Karpas-422 (cell line): ENCODE measurements at regions not wholly inside any gene's neighbourhood (a gene's known extent, or its start where the extent isn't known, plus 50 kb on each side); places are given as distances from the start of the nearest gene placed in this dataset.

Experiments used
- DNase-seq: peaks from one replicate; pipeline ENCODE4 v3.0.0-alpha.2; 2015
- H2AFZ ChIP-seq: fragments of 200-600 bp; sonication (generic); 2 replicates; pipeline ENCODE4 v1.6.1; 2014; ENCODE audit warnings: antibody characterized with exemption, low read length, mixed read lengths
- H3K27ac ChIP-seq: fragments of 200-600 bp; sonication (generic); 2 replicates; pipeline ENCODE4 v1.5.1; 2014; ENCODE audit warnings: mild to moderate bottlenecking, low read length, moderate library complexity
- H3K27me3 ChIP-seq: fragments of 200-600 bp; sonication (generic); 2 replicates; pipeline ENCODE4 v1.6.1; 2014; ENCODE audit warnings: low read length, mixed read lengths
- H3K36me3 ChIP-seq: fragments of 200-600 bp; sonication (generic); 2 replicates; pipeline ENCODE4 v1.6.1; 2014; ENCODE audit warnings: low read length, mixed read lengths; ENCODE audit not compliant: insufficient read depth
- H3K4me1 ChIP-seq: fragments of 200-600 bp; sonication (generic); 2 replicates; pipeline ENCODE4 v1.6.1; 2014; ENCODE audit warnings: mild to moderate bottlenecking, low read length, mixed read lengths
- H3K4me2 ChIP-seq: fragments of 200-600 bp; sonication (generic); 2 replicates; pipeline ENCODE4 v1.6.1; 2014; ENCODE audit warnings: low read length, low read depth, mild to moderate bottlenecking; ENCODE audit not compliant: poor library complexity, severe bottlenecking
- H3K4me3 ChIP-seq: fragments of 200-600 bp; sonication (generic); 2 replicates; pipeline ENCODE4 v1.5.1; 2014; ENCODE audit warnings: mild to moderate bottlenecking, antibody characterized with exemption, low read length, mixed read lengths
- H3K79me2 ChIP-seq: fragments of 200-600 bp; sonication (generic); 2 replicates; pipeline ENCODE4 v1.6.1; 2014; ENCODE audit warnings: mild to moderate bottlenecking, low read length, mixed read lengths
- H3K9ac ChIP-seq: fragments of 200-600 bp; sonication (generic); 2 replicates; pipeline ENCODE4 v1.6.0; 2014; ENCODE audit warnings: low read length
- H3K9me2 ChIP-seq: fragments of 200-600 bp; sonication (generic), shearing (Covaris generic); replicated peaks from 2 replicates; pipeline ENCODE4 v1.6.0; 2014; ENCODE audit warnings: mild to moderate bottlenecking, low read length, moderate library complexity; ENCODE audit not compliant: insufficient read depth
- H3K9me3 ChIP-seq: fragments of 300-700, 200-600 bp; sonication (generic); 2 replicates; pipeline ENCODE4 v1.6.1; 2014; ENCODE audit warnings: low read length, mixed read lengths
- H4K20me1 ChIP-seq: fragments of 200-600 bp; sonication (generic); 2 replicates; pipeline ENCODE4 v1.6.1; 2014; ENCODE audit warnings: mild to moderate bottlenecking, antibody characterized with exemption, low read length, low read depth; ENCODE audit not compliant: insufficient read depth

DNA sequence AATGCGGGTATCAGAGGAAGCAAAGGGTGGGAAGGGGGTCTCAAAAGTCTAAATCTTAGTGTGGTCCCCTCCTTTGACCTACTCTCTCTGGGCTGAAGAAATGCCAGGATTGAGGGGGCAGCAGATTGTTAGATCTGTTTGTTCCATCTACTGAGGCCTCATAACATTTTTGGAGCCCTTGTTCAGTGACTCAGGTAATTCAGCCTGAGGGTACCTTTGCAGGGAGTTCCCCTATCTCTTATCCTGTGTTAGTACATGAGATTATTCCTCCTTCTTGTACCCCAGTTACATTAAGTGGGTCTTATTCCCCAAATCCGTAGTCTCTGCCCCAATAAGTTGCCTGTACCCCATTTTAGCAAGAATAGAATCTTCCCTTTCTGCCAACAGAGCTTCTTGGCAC, 79.0 kb downstream of the RTL9 start:
- no peak overlapping the region for H3K4me3 ChIP-seq
- no peaks in the 10 kb centered on the region for H4K20me1 ChIP-seq
- H3K79me2 ChIP-seq: no peaks in the 10 kb centered on the region
- H2AFZ ChIP-seq: no peak overlapping the region
- no peak overlapping the region for H3K4me2 ChIP-seq
- no peaks in the 10 kb centered on the region for H3K36me3 ChIP-seq
- no peak overlapping the region for H3K27ac ChIP-seq
- DNase-seq: no peak
- H3K4me1 ChIP-seq: no peaks in the 10 kb centered on the region
- no peaks in the 10 kb centered on the region for H3K27me3 ChIP-seq
- H3K9ac ChIP-seq: no peak overlapping the region
- H3K9me3 ChIP-seq: no peaks in the 10 kb centered on the region
- H3K9me2 ChIP-seq: no peaks in the 10 kb centered on the region

DNA sequence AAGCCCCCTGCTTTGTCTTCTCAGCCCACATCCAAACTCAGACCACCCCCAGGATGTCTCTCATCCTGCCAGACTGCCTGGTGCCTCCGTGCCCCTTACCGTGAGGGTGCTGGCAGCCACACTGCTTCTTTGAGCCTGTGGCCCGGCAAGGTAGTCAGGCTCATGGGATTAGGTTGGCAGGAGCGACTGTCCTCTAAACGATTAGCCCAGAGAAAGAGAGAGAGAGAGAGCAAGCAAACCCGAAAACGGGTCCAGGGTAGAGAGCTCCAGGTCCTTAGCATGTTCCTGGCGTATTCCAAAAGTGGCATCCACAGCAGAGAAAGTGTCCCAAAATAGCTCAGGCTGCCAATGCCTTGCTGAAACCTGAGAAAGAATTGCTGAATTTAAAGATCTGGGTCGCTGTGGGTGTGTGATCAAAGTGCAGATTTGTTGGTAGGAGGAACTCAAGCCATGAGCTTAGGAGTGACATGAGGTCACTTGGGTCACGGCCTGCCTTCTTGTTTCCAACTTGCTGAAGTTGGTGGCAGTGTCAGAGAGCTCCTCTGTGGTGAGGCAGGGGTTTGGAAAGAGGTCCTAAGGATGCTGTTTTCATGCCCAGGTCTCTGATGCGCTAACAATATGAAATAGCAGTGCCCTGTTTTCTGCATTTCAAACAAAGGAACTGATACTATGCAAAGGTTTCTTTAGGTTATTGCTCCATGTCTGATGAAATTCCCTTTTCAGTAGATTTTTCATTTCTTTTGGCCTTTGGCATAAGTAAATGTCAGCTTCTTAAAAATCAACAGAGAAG, 81.6 kb downstream of the RTL9 start:
- Histone ChIP-seq H3K27me3 (no peaks in the 10 kb centered on the region), H2AFZ (no peak overlapping the region), H3K36me3 (no peaks in the 10 kb centered on the region), H3K4me1 (no peaks in the 10 kb centered on the region), H3K27ac (no peak overlapping the region), H4K20me1 (no peaks in the 10 kb centered on the region), H3K79me2 (no peaks in the 10 kb centered on the region), H3K4me2 (no peak overlapping the region), H3K4me3 (no peak overlapping the region), H3K9me2 (no peaks in the 10 kb centered on the region), H3K9me3 (no peaks in the 10 kb centered on the region), H3K9ac (no peak overlapping the region)
- no peak for DNase-seq

DNA sequence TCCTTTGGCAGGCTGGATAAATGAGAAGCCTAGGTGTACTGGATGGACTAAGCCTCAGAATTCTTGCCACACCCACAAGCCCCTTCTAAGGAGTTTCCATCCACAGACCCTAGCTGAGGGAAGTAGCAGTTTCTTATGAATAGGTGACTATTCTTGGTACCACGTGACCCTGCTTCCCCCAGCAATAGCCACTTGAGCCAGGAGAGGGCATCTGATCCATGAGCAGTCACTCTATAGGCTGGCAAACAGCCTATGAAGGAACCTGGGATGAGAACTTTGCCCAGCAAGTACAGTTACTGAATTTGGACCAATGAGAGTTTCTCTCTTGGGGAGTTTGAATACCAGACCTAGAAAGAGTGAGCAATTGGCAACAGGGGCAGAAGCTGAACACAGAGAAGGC, 84.0 kb downstream of the RTL9 start:
- Histone ChIP-seq H2AFZ (no peak overlapping the region), H3K9ac (no peak overlapping the region), H3K9me2 (no peaks in the 10 kb centered on the region), H3K4me1 (no peaks in the 10 kb centered on the region), H3K4me2 (no peak overlapping the region), H4K20me1 (no peaks in the 10 kb centered on the region), H3K27ac (no peak overlapping the region), H3K9me3 (no peaks in the 10 kb centered on the region), H3K27me3 (no peaks in the 10 kb centered on the region), H3K36me3 (no peaks in the 10 kb centered on the region), H3K79me2 (no peaks in the 10 kb centered on the region), H3K4me3 (no peak overlapping the region)
- peak; percentile 71 for DNase-seq

DNA sequence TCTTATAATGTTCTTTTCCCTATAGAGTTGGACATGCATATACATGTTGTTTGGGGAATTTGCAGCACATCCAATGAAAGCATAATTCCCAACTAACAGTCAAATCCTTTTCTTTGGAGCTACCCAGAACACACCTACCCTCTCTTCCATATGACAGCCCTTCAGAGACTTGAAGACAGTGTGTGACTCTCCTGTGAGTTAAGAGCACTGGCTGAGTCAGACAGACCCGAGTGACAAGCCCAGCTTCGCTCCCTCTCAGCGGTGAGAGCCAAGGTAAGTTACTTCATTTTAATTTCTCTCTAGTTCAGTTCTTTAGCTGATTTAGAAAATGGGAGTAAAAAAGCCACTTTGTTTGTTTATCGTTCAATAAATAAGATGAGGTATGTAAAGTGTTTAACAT, 86.3 kb downstream of the RTL9 start:
- Histone ChIP-seq H3K9me3 (no peaks in the 10 kb centered on the region), H3K36me3 (no peaks in the 10 kb centered on the region), H3K9ac (no peak overlapping the region), H3K4me3 (no peak overlapping the region), H3K27me3 (no peaks in the 10 kb centered on the region), H3K4me1 (no peaks in the 10 kb centered on the region), H4K20me1 (no peaks in the 10 kb centered on the region), H3K9me2 (no peaks in the 10 kb centered on the region), H2AFZ (no peak overlapping the region), H3K79me2 (no peaks in the 10 kb centered on the region), H3K4me2 (no peak overlapping the region), H3K27ac (no peak overlapping the region)
- DNase-seq: no peak

DNA sequence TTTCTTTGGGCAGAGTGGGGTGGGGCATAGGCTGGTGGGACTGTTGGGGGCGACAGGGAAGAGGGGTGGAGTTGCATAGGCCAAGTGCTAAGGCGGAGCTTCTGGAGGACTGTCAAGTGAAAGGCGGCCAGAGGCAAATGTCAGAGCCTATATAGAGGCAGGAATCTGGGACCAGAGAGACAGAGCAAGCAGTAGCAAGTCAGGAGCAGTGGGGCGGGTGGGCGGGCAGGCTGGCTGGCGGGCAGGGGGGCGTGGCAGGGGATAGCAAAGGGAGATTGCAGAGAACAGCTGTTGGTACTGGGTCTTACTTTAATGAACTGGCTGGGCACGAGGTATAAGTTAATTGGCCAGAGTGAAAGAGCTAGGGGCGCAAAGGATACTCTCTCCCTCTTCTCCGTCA, 89.8 kb downstream of the RTL9 start:
- no peak overlapping the region for H3K9ac ChIP-seq
- no peaks in the 10 kb centered on the region for H4K20me1 ChIP-seq
- H2AFZ ChIP-seq: no peak overlapping the region
- no peaks in the 10 kb centered on the region for H3K9me3 ChIP-seq
- no peaks in the 10 kb centered on the region for H3K9me2 ChIP-seq
- no peak overlapping the region for H3K4me3 ChIP-seq
- no peaks in the 10 kb centered on the region for H3K79me2 ChIP-seq
- DNase-seq: no peak
- H3K4me2 ChIP-seq: no peak overlapping the region
- no peaks in the 10 kb centered on the region for H3K4me1 ChIP-seq
- no peaks in the 10 kb centered on the region for H3K36me3 ChIP-seq
- peaks cover 2% of the 10 kb centered on the region; the same call in 1 of the 2 replicates for H3K27me3 ChIP-seq
- no peak overlapping the region for H3K27ac ChIP-seq

DNA sequence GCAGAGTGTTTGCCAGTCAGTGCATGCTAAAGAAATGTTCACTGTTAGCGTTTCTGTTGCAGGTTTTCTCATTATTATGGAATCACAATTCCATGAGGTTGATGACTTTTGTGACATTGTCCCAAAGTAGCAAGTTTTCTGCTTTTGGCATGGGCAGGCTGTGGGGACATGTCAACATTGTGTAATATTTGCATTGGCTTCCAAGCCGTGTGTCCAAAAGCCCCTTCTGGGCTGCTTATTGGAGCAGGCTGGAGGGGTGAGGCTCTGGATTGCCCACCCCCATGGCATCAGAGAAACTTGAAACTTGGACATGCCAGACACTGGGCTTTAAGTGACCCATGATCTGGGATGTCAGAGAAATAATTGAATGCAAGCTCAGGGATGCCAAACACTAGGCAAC, 90.7 kb downstream of the RTL9 start:
- H3K4me2 ChIP-seq: no peak overlapping the region
- H3K36me3 ChIP-seq: no peaks in the 10 kb centered on the region
- H3K9me2 ChIP-seq: no peaks in the 10 kb centered on the region
- peaks cover 2% of the 10 kb centered on the region; the same call in 1 of the 2 replicates for H3K27me3 ChIP-seq
- H3K4me1 ChIP-seq: no peaks in the 10 kb centered on the region
- H3K4me3 ChIP-seq: no peak overlapping the region
- H3K9me3 ChIP-seq: no peaks in the 10 kb centered on the region
- H3K9ac ChIP-seq: no peak overlapping the region
- H4K20me1 ChIP-seq: no peaks in the 10 kb centered on the region
- H3K79me2 ChIP-seq: no peaks in the 10 kb centered on the region
- H2AFZ ChIP-seq: no peak overlapping the region
- no peak for DNase-seq
- no peak overlapping the region for H3K27ac ChIP-seq

DNA sequence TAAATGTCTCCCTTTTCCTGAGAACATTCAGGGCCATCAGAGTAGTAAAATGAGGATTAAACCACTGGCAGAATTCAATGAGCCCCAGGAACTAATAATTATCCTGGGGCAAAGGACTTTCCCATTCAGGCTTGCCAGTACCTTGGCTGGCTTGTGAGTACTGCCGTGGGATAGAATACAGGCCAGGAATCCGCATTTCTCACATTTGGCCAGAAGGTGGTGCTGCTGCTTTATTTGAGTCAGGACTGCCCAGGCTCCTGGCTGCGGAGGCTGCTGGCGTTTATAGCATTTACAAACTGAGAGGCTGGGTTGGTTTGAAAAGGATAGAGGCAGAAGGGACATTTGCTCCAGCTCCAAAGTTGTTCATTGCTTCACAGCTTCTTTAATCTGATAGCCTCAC, 91.4 kb downstream of the RTL9 start:
- no peaks in the 10 kb centered on the region for H3K36me3 ChIP-seq
- H3K4me3 ChIP-seq: no peak overlapping the region
- no peak overlapping the region for H3K4me2 ChIP-seq
- H3K9me2 ChIP-seq: no peaks in the 10 kb centered on the region
- peak; percentile 88 for DNase-seq
- no peak overlapping the region for H3K27ac ChIP-seq
- no peak overlapping the region for H3K9ac ChIP-seq
- H3K27me3 ChIP-seq: peaks cover 2% of the 10 kb centered on the region; the same call in 1 of the 2 replicates
- H3K9me3 ChIP-seq: no peaks in the 10 kb centered on the region
- H4K20me1 ChIP-seq: no peaks in the 10 kb centered on the region
- H3K4me1 ChIP-seq: no peaks in the 10 kb centered on the region
- H2AFZ ChIP-seq: no peak overlapping the region
- H3K79me2 ChIP-seq: no peaks in the 10 kb centered on the region

DNA sequence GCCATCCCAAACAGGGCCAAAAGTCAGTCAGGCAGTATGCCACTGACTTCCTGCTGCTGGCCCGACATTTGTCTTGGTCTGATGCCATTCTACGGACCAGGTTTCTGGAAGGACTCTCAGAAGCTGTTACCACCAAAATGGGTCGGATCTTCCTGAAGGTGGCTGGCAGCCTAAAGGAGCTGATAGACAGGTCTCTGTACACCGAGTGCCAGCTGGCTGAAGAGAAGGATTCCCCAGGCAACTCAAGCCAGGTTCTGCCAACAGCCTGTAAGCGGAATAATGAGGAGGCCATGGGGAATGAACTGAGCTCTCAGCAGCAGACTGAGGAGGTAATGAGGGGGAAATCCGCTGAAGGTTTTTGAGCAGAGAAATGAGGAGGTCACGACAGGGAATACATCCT, 95.7 kb downstream of the RTL9 start:
- no peaks in the 10 kb centered on the region for H3K9me2 ChIP-seq
- no peaks in the 10 kb centered on the region for H3K36me3 ChIP-seq
- no peaks in the 10 kb centered on the region for H3K9me3 ChIP-seq
- no peak overlapping the region for H2AFZ ChIP-seq
- H3K27me3 ChIP-seq: peaks cover 2% of the 10 kb centered on the region; the same call in 1 of the 2 replicates
- no peak overlapping the region for H3K4me2 ChIP-seq
- H4K20me1 ChIP-seq: no peaks in the 10 kb centered on the region
- H3K4me1 ChIP-seq: no peaks in the 10 kb centered on the region
- no peak overlapping the region for H3K27ac ChIP-seq
- H3K9ac ChIP-seq: no peak overlapping the region
- no peak overlapping the region for H3K4me3 ChIP-seq
- DNase-seq: no peak
- H3K79me2 ChIP-seq: no peaks in the 10 kb centered on the region
